Smooth muscle cell (in vitro differentiated cells): ENCODE measurements at regions not wholly inside any gene's neighbourhood (a gene's known extent, or its start where the extent isn't known, plus 50 kb on each side); places are given as distances from the start of the nearest gene placed in this dataset.
A peak's percentile ranks its signal among the peaks of the same experiment; 100 is the strongest.

Source experiments
- DNase-seq: peaks from one replicate; lab custom pipeline; 2025; ENCODE audit not compliant: unreplicated experiment; lab: John Stamatoyannopoulos, UW
- H2AFZ ChIP-seq: fragments of 200-600 bp; sonication (generic); 2 replicates; pipeline ENCODE4 v1.6.0; 2016; ENCODE audit warnings: antibody characterized with exemption, low read depth, mild to moderate bottlenecking
- H3F3A ChIP-seq: fragments of 200-600 bp; sonication (generic); 2 replicates; pipeline ENCODE4 v1.6.0; 2017; ENCODE audit warnings: antibody characterized with exemption, low read depth
- H3K27ac ChIP-seq: fragments of 200-600 bp; sonication (generic); 2 replicates; pipeline ENCODE4 v1.5.1; 2016; ENCODE audit warnings: low read depth, mild to moderate bottlenecking
- H3K27me3 ChIP-seq: fragments of 200-600 bp; sonication (generic); 2 replicates; pipeline ENCODE4 v1.6.1; 2016; ENCODE audit warnings: low read depth, mild to moderate bottlenecking
- H3K36me3 ChIP-seq: fragments of 200-600 bp; sonication (generic); 2 replicates; pipeline ENCODE4 v1.5.1; 2016; ENCODE audit warnings: low read depth
- H3K4me1 ChIP-seq: fragments of 200-600 bp; sonication (generic); 2 replicates; pipeline ENCODE4 v1.5.1; 2016; ENCODE audit warnings: low read depth
- H3K4me2 ChIP-seq: fragments of 200-600 bp; sonication (generic); 2 replicates; pipeline ENCODE4 v1.6.0; 2016; ENCODE audit warnings: mild to moderate bottlenecking
- H3K4me3 ChIP-seq: fragments of 200-600 bp; sonication (generic); 2 replicates; pipeline ENCODE4 v1.5.1; 2016; ENCODE audit warnings: mild to moderate bottlenecking
- H3K79me2 ChIP-seq: fragments of 200-600 bp; sonication (generic); 2 replicates; pipeline ENCODE4 v1.6.0; 2016; ENCODE audit warnings: low read depth, mild to moderate bottlenecking
- H3K9ac ChIP-seq: fragments of 200-600 bp; sonication (generic); 2 replicates; pipeline ENCODE4 v1.6.0; 2016; ENCODE audit warnings: low read depth
- H3K9me3 ChIP-seq: fragments of 200-600 bp; sonication (generic); replicated peaks from 2 replicates; pipeline ENCODE4 v1.5.1; 2016; ENCODE audit warnings: low read depth
- H4K20me1 ChIP-seq: fragments of 200-600 bp; sonication (generic); 2 replicates; pipeline ENCODE4 v1.6.0; 2016; ENCODE audit warnings: low read depth
- CTCF ChIP-seq: fragments of 200-600 bp; sonication (generic); IDR thresholded peaks from 2 replicates; pipeline ENCODE4 v1.5.1; 2017; ENCODE audit warnings: borderline replicate concordance, mild to moderate bottlenecking, antibody characterized with exemption; ENCODE audit not compliant: insufficient read depth, poor library complexity, severe bottlenecking
- WGBS: methylation state at CpG from one replicate; pipeline ENCODE4 v1.1.7; 2016; ENCODE audit warnings: low lambda C conversion rate; 5-methylcytosine and 5-hydroxymethylcytosine counted together

DNA sequence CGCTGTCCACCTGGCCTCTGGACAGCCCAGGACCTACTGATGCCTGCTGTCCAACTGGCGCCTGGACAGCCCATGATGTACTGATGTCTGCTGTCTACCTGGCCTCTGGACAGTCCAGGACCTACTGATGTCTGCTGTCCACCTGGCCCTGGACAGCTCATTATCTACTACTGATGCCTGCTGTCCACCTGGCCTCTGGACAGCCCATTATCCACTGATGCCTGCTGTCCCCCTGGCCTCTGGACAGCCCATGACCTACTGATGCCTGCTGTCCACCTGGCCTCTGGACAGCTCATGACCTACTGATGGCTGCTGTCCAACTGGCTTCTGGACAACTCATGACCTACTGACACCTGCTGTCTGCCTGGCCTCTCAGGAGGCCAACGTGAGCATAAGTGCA, 208.1 kb downstream of the TEX29 start:
- Histone ChIP-seq H3K9ac (no peak overlapping the region), H3K36me3 (no peaks in the 10 kb centered on the region), H3K4me2 (no peak overlapping the region), H3K27me3 (peaks cover 31% of the 10 kb centered on the region), H3K27ac (no peak overlapping the region), H4K20me1 (no peaks in the 10 kb centered on the region), H3F3A (no peaks in the 10 kb centered on the region), H3K4me1 (no peaks in the 10 kb centered on the region), H2AFZ (no peak overlapping the region), H3K4me3 (no peak overlapping the region), H3K79me2 (no peaks in the 10 kb centered on the region), H3K9me3 (no peaks in the 10 kb centered on the region)
- no peak for DNase-seq
- TF ChIP-seq CTCF, result no peak
- 94% methylated on average over 3 of the region's 3 CpGs for WGBS

DNA sequence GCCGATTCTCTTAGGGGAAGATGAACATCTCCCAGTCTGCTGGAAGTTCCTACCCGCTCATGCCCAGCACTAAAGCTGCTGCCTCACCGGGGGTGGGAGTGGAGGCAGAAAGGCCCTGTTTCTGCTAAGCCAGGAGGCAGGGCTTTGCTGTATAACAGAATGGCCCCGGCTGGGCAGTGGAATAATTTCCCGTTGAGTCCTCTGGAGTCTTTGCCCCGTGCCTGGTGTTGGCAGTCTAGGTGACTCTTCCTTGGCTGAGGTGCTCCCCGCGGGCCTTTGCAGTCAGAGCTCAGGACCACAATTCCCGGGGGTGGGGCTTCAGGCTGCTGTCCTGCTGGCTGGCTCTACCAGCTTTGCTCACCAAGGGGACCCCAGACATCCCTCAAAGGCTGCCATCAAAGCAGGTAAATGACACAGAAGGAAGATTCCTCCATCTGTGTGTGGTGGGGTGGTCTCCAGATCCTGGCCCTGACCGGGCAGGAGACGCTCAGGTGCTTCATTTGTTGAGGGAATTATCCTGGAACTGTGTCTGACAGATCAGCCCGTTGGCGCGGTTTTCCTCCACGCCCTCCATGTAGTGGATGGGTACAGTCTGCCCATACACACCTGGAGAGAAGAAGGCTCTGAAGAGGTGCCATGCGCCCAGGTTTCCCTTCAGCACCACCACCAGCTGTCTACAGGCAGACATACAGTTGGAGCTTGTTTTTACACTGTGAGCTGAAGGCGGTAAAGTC, 209.9 kb downstream of the TEX29 start:
- H3K4me1 ChIP-seq, result no peaks in the 10 kb centered on the region
- DNase-seq, result no peak
- H3K4me2 ChIP-seq, result no peak overlapping the region
- TF ChIP-seq CTCF, result no peak
- WGBS, result 85% methylated on average over 17 of the region's 17 CpGs
- peaks cover 49% of the 10 kb centered on the region for H3K27me3 ChIP-seq
- H3K9ac ChIP-seq, result no peak overlapping the region
- H3K9me3 ChIP-seq, result no peaks in the 10 kb centered on the region
- H3K79me2 ChIP-seq, result no peaks in the 10 kb centered on the region
- H4K20me1 ChIP-seq, result no peaks in the 10 kb centered on the region
- H3K36me3 ChIP-seq, result no peaks in the 10 kb centered on the region
- H3K4me3 ChIP-seq, result no peak overlapping the region
- no peak overlapping the region for H2AFZ ChIP-seq
- no peak overlapping the region for H3K27ac ChIP-seq
- no peaks in the 10 kb centered on the region for H3F3A ChIP-seq

GRCh38 chr13:111531505-111531904, 211.1 kb downstream of the TEX29 start:
- Histone ChIP-seq H3K79me2 (no peaks in the 10 kb centered on the region), H3K4me2 (no peak overlapping the region), H2AFZ (no peak overlapping the region), H3K27me3 (peaks cover 61% of the 10 kb centered on the region), H3K4me1 (no peaks in the 10 kb centered on the region), H3K9me3 (no peaks in the 10 kb centered on the region), H3K9ac (no peak overlapping the region), H4K20me1 (no peaks in the 10 kb centered on the region), H3F3A (no peaks in the 10 kb centered on the region), H3K36me3 (no peaks in the 10 kb centered on the region), H3K27ac (no peak overlapping the region), H3K4me3 (no peak overlapping the region)
- TF ChIP-seq CTCF, result peak; percentile 25
- DNase-seq, result no peak
- 53% methylated on average over 7 of the region's 7 CpGs for WGBS

- TF ChIP-seq CTCF, result no peak
- Histone ChIP-seq H3K27me3 (peaks cover 67% of the 10 kb centered on the region), H3F3A (no peaks in the 10 kb centered on the region), H4K20me1 (no peaks in the 10 kb centered on the region), H2AFZ (no peak overlapping the region), H3K27ac (no peak overlapping the region), H3K4me2 (no peak overlapping the region), H3K79me2 (no peaks in the 10 kb centered on the region), H3K9ac (no peak overlapping the region), H3K4me1 (no peaks in the 10 kb centered on the region), H3K4me3 (no peak overlapping the region), H3K9me3 (no peaks in the 10 kb centered on the region), H3K36me3 (no peaks in the 10 kb centered on the region)
- 39% methylated on average over 9 of the region's 9 CpGs for WGBS
- no peak for DNase-seq
These were observed 211.7 kb downstream of the TEX29 start for GRCh38 chr13:111532111-111532510.
